Liver (tissue), 8 donors: ENCODE measurements at regions not wholly inside any gene's neighbourhood (a gene's known extent, or its start where the extent isn't known, plus 50 kb on each side); places are given as distances from the start of the nearest gene placed in this dataset.

Experiments used
- DNase-seq: peaks from one replicate; pipeline ENCODE4 v3.0.0-alpha.2; 2017; ENCODE audit warnings: low spot score
- H3K27ac ChIP-seq, 2 donors: one replicate each; pipeline ENCODE4 v1.7.0; 2013; ENCODE audit warnings: inconsistent platforms in 2 of 2, low read length in 2 of 2, control low read depth in 1 of 2, low read depth in 1 of 2, mild to moderate bottlenecking in 1 of 2
- H3K27me3 ChIP-seq, 4 donors: one replicate each; pipeline versions ENCODE4 v1.6.1 to v1.7.0; 2013; ENCODE audit warnings: low read length in 3 of 4, inconsistent platforms in 1 of 4, mild to moderate bottlenecking in 1 of 4, moderate library complexity in 1 of 4; ENCODE audit not compliant: control insufficient read depth in 4 of 4, insufficient read depth in 4 of 4
- H3K36me3 ChIP-seq, 4 donors: one replicate each; pipeline versions ENCODE4 v1.6.1 to v1.7.0; 2013; ENCODE audit warnings: low read length in 3 of 4, mild to moderate bottlenecking in 3 of 4, low read depth in 1 of 4, moderate library complexity in 1 of 4; ENCODE audit not compliant: control insufficient read depth in 4 of 4, insufficient read depth in 3 of 4
- H3K4me1 ChIP-seq, 4 donors: one replicate each; pipeline versions ENCODE4 v1.6.1 to v1.7.0; 2013; ENCODE audit warnings: low read length in 3 of 4, mild to moderate bottlenecking in 3 of 4, moderate library complexity in 1 of 4; ENCODE audit not compliant: control insufficient read depth in 4 of 4, insufficient read depth in 4 of 4
- H3K4me3 ChIP-seq, 3 donors: one replicate each; pipeline versions ENCODE4 v1.6.1 to v1.7.0; 2013; ENCODE audit warnings: low read length in 3 of 3, control low read depth in 1 of 3, low read depth in 1 of 3, mild to moderate bottlenecking in 1 of 3
- H3K9ac ChIP-seq, 2 donors: one replicate each; pipeline ENCODE4 v1.7.0; 2013; ENCODE audit warnings: low read length in 2 of 2, mild to moderate bottlenecking in 2 of 2, moderate library complexity in 2 of 2, control low read depth in 1 of 2, low read depth in 1 of 2
- H3K9me3 ChIP-seq, 4 donors: one replicate each; pipeline versions ENCODE4 v1.6.1 to v1.7.0; 2013; ENCODE audit warnings: low read length in 3 of 4; ENCODE audit not compliant: control insufficient read depth in 4 of 4
- EGR1 ChIP-seq, 2 donors: IDR thresholded peaks; 2 replicates each; pipeline ENCODE4 v1.6.1; 2016 to 2018; ENCODE audit warnings: antibody characterized with exemption in 2 of 2, low read depth in 2 of 2
- FOXA1 ChIP-seq: IDR thresholded peaks from 2 replicates; pipeline ENCODE4 v1.6.1; 2016; ENCODE audit warnings: antibody characterized with exemption
- FOXA2 ChIP-seq: IDR thresholded peaks from 2 replicates; pipeline ENCODE4 v1.6.1; 2016; ENCODE audit warnings: antibody characterized with exemption
- HNF4A ChIP-seq, 2 donors: conservative IDR thresholded peaks; 2 replicates each; pipeline ENCODE4 v1.6.1; 2016; ENCODE audit warnings: antibody characterized with exemption in 2 of 2, mild to moderate bottlenecking in 2 of 2
- HNF4G ChIP-seq: IDR thresholded peaks from 2 replicates; pipeline ENCODE4 v1.6.1; 2016; ENCODE audit warnings: antibody characterized with exemption
- JUND ChIP-seq, 2 donors: IDR thresholded peaks; 2 replicates each; pipeline ENCODE4 v1.6.1; 2016; ENCODE audit warnings: antibody characterized with exemption in 2 of 2
- NR2F2 ChIP-seq: IDR thresholded peaks from 2 replicates; pipeline ENCODE4 v1.6.1; 2016; ENCODE audit warnings: antibody characterized with exemption
- RAD21 ChIP-seq, 2 donors: IDR thresholded peaks; 2 replicates each; pipeline ENCODE4 v1.6.1; 2016; ENCODE audit warnings: antibody characterized with exemption in 2 of 2, mild to moderate bottlenecking in 2 of 2
- RXRA ChIP-seq, 2 donors: IDR thresholded peaks; 2 replicates each; pipeline ENCODE4 v1.6.1; 2017 to 2018; ENCODE audit warnings: antibody characterized with exemption in 2 of 2, mild to moderate bottlenecking in 1 of 2
- SP1 ChIP-seq: IDR thresholded peaks from 2 replicates; pipeline ENCODE4 v1.6.1; 2018; ENCODE audit warnings: antibody characterized with exemption, mild to moderate bottlenecking
- TAF1 ChIP-seq: conservative IDR thresholded peaks from 2 replicates; pipeline ENCODE4 v1.6.1; 2016; ENCODE audit warnings: antibody characterized with exemption, mild to moderate bottlenecking
- YY1 ChIP-seq: IDR thresholded peaks from 2 replicates; pipeline ENCODE4 v1.6.1; 2016; ENCODE audit warnings: antibody characterized with exemption, mild to moderate bottlenecking
- WGBS: extraction: QIAGEN DNeasy Blood & Tissue Kit; methylation state at CpG from one replicate; pipeline ENCODE4 v1.1.7; 2013; 5-methylcytosine and 5-hydroxymethylcytosine counted together
- TF ChIP-seq, protein P1 (sequence below): IDR thresholded peaks from 2 replicates; pipeline ENCODE4 v1.6.1; 2016; ENCODE audit warnings: antibody characterized with exemption
- TF ChIP-seq, protein P2 (sequence below): IDR thresholded peaks from 2 replicates; pipeline ENCODE4 v1.6.1; 2016; ENCODE audit warnings: antibody characterized with exemption
- TF ChIP-seq, protein P3 (sequence below): IDR thresholded peaks from 2 replicates; pipeline ENCODE4 v1.6.1; 2016; ENCODE audit warnings: antibody characterized with exemption
- TF ChIP-seq, protein P4 (sequence below): fragments of 150-350 bp; IDR thresholded peaks from 2 replicates; pipeline ENCODE4 v1.5.1; 2017; ENCODE audit warnings: improper control_type of control experiment, low read depth, low read length; ENCODE audit not compliant: missing input control
- donor health status: healthy.
- donor health status: healthy.
- donor health status: healthy.
- donor health status: healthy.
- donor health status: healthy.

DNA sequence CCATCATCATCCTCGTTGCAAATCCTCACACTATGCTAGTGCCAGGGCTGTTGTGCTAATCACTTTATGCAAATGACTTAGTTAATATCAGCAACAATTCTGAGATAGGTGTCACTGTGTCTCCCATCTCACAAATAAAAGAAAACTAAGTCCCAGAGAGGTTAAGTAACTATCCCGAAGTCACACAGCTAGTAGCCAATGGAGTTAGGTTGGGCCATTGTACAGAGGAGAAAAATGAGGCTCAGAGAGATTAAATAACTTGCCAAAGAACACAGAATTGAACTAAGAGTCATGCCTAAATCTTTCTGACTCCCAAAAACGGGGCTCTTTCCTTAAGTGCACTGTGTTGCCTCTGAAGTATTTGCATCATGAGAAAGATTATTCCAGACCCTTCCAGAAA is 146.4 kb downstream of the MIS18A start:
- TF ChIP-seq TAF1 (no peak), EGR1 (IDR thresholded peaks at IDR 0.05; ENCODE audit: low read depth in 2 of 2) (no peak), RAD21 (IDR thresholded peaks at IDR 0.05) (no peak), HNF4A (conservative IDR thresholded peaks at IDR 0.05) (no peak), NR2F2 (no peak), SP1 (no peak), FOXA2 (no peak), YY1 (no peak)
- TF ChIP-seq, protein P1, sequence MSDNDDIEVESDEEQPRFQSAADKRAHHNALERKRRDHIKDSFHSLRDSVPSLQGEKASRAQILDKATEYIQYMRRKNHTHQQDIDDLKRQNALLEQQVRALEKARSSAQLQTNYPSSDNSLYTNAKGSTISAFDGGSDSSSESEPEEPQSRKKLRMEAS = no peak
- TF ChIP-seq, protein P2, sequence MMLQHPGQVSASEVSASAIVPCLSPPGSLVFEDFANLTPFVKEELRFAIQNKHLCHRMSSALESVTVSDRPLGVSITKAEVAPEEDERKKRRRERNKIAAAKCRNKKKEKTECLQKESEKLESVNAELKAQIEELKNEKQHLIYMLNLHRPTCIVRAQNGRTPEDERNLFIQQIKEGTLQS = no peak
- Histone ChIP-seq H3K4me1 (no peaks in the 10 kb centered on the region), H3K9ac (no peak overlapping the region), H3K27ac (no peak overlapping the region), H3K27me3 (peaks cover 0 to 5% (median 0%) of the 10 kb centered on the region in 4 donors), H3K36me3 (no peaks in the 10 kb centered on the region), H3K4me3 (no peak overlapping the region), H3K9me3 (peaks cover 0 to 4% (median under 1%) of the 10 kb centered on the region in 4 donors)
- WGBS = 87% methylated on average over 3 of the region's 3 CpGs
- DNase-seq = no peak

DNA sequence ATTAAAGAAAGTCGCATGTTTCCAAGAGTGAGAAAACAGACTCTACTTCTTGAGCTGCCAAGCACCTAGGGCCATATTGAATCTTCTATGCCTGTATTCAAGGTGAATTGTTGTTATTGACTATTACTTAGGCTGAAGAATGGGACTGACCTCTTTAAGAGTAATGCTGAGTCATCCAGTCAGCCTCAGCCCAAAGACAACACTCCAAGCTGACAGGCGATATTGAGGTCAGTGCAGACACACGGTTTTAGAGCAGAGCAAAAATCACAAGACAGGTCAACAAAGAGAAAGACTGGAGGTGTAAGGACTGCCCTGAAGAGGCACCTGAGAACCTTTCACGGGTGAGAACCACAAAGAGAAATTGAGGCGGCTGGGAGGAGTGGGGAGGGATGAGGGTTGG is 146.9 kb downstream of the MIS18A start:
- H3K9me3 ChIP-seq = no peaks in the 10 kb centered on the region
- no peak overlapping the region for H3K4me3 ChIP-seq
- no peaks in the 10 kb centered on the region for H3K36me3 ChIP-seq
- no peak overlapping the region for H3K27ac ChIP-seq
- H3K27me3 ChIP-seq = peaks cover 0 to 5% (median 0%) of the 10 kb centered on the region in 4 donors
- no peak overlapping the region for H3K9ac ChIP-seq
- DNase-seq = no peak
- H3K4me1 ChIP-seq = no peaks in the 10 kb centered on the region
- TF ChIP-seq, protein P2 = no peak
- TF ChIP-seq FOXA1 = no peak
- no peak for TF ChIP-seq TAF1
- no peak for TF ChIP-seq RXRA (IDR thresholded peaks at IDR 0.05)
- TF ChIP-seq HNF4A (conservative IDR thresholded peaks at IDR 0.05) = no peak
- TF ChIP-seq FOXA2 = no peak
- TF ChIP-seq, protein P1 = no peak
- TF ChIP-seq SP1 = no peak
- TF ChIP-seq JUND (IDR thresholded peaks at IDR 0.05) = no peak
- TF ChIP-seq HNF4G = no peak
- TF ChIP-seq NR2F2 = no peak
- TF ChIP-seq YY1 = no peak
- TF ChIP-seq, protein P3, sequence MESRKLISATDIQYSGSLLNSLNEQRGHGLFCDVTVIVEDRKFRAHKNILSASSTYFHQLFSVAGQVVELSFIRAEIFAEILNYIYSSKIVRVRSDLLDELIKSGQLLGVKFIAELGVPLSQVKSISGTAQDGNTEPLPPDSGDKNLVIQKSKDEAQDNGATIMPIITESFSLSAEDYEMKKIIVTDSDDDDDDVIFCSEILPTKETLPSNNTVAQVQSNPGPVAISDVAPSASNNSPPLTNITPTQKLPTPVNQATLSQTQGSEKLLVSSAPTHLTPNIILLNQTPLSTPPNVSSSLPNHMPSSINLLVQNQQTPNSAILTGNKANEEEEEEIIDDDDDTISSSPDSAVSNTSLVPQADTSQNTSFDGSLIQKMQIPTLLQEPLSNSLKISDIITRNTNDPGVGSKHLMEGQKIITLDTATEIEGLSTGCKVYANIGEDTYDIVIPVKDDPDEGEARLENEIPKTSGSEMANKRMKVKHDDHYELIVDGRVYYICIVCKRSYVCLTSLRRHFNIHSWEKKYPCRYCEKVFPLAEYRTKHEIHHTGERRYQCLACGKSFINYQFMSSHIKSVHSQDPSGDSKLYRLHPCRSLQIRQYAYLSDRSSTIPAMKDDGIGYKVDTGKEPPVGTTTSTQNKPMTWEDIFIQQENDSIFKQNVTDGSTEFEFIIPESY = no peak
- TF ChIP-seq, protein P4, sequence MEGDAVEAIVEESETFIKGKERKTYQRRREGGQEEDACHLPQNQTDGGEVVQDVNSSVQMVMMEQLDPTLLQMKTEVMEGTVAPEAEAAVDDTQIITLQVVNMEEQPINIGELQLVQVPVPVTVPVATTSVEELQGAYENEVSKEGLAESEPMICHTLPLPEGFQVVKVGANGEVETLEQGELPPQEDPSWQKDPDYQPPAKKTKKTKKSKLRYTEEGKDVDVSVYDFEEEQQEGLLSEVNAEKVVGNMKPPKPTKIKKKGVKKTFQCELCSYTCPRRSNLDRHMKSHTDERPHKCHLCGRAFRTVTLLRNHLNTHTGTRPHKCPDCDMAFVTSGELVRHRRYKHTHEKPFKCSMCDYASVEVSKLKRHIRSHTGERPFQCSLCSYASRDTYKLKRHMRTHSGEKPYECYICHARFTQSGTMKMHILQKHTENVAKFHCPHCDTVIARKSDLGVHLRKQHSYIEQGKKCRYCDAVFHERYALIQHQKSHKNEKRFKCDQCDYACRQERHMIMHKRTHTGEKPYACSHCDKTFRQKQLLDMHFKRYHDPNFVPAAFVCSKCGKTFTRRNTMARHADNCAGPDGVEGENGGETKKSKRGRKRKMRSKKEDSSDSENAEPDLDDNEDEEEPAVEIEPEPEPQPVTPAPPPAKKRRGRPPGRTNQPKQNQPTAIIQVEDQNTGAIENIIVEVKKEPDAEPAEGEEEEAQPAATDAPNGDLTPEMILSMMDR = no peak
- whole genome bisulfite sequencing = 59% methylated on average over 5 of the region's 5 CpGs
